ENCODE measurements at regions not wholly inside any gene's neighbourhood (a gene's known extent, or its start where the extent isn't known, plus 50 kb on each side); places are given as distances from the start of the nearest gene placed in this dataset.

DNA sequence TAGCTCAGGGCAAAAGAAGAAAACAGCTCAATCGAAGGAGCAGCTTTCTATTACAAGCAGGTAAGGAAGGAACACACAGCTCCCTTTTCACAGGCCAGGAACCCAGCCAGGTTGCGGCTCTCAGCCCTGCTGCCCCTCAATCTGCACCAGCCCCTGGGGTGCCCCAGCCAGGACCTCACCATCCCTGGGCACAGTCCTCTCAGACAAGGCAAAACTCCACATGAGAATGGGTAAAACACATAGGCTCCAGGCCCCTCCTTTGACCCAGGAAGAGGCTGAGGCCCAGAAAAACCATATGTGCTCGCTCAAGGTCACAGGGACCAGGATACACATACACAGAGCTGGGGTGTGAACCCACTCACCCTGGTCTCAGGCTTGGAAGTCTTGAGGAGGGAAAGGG is 178.7 kb upstream of the TLE3 start:
- TF ChIP-seq, protein P1, sequence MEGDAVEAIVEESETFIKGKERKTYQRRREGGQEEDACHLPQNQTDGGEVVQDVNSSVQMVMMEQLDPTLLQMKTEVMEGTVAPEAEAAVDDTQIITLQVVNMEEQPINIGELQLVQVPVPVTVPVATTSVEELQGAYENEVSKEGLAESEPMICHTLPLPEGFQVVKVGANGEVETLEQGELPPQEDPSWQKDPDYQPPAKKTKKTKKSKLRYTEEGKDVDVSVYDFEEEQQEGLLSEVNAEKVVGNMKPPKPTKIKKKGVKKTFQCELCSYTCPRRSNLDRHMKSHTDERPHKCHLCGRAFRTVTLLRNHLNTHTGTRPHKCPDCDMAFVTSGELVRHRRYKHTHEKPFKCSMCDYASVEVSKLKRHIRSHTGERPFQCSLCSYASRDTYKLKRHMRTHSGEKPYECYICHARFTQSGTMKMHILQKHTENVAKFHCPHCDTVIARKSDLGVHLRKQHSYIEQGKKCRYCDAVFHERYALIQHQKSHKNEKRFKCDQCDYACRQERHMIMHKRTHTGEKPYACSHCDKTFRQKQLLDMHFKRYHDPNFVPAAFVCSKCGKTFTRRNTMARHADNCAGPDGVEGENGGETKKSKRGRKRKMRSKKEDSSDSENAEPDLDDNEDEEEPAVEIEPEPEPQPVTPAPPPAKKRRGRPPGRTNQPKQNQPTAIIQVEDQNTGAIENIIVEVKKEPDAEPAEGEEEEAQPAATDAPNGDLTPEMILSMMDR (IDR thresholded peaks at IDR 0.05; ENCODE audit: low read depth, low read length, poor library complexity, severe bottlenecking), result no peak
- no peak for TF ChIP-seq EZH2phosphoT487 (IDR thresholded peaks at IDR 0.05; ENCODE audit: borderline replicate concordance, low read length)
